Lower leg skin (tissue), 3 donors: ENCODE measurements at regions not wholly inside any gene's neighbourhood (a gene's known extent, or its start where the extent isn't known, plus 50 kb on each side); places are given as distances from the start of the nearest gene placed in this dataset.

Experiments
- POLR2A ChIP-seq, 2 donors: fragments of 450-650 bp; IDR thresholded peaks; one replicate each; pipeline ENCODE4 v1.6.1; 2016 to 2017; ENCODE audit warnings: antibody characterized with exemption in 2 of 2, mild to moderate bottlenecking in 1 of 2, moderate library complexity in 1 of 2
- TF ChIP-seq, protein P1 (sequence below), 3 donors: fragments of 450-650 bp; IDR thresholded peaks; one replicate each; pipeline ENCODE4 v1.5.1; 2016; ENCODE audit warnings: antibody characterized with exemption in 3 of 3, mild to moderate bottlenecking in 3 of 3, moderate library complexity in 2 of 3

DNA sequence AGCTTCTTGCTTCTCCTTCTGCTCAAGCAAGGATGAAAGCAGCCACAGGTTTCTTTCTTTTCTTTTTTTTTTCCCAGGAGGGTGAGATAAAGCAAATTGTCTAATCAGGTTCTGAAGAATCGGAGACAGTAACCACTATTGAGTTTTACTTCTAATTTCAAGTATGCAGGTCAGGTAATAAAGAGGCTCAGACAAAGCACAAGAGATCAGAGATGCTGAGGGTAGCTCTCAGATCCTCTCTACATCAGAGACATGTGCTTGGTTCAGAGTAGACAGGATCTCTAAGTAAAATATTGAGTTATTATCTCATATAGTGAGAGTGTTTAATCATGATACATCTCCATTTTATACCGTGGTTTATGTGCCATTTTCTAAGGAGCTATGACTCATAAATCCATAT is 168.5 kb downstream of the NFKBIZ start:
- TF ChIP-seq, protein P1, sequence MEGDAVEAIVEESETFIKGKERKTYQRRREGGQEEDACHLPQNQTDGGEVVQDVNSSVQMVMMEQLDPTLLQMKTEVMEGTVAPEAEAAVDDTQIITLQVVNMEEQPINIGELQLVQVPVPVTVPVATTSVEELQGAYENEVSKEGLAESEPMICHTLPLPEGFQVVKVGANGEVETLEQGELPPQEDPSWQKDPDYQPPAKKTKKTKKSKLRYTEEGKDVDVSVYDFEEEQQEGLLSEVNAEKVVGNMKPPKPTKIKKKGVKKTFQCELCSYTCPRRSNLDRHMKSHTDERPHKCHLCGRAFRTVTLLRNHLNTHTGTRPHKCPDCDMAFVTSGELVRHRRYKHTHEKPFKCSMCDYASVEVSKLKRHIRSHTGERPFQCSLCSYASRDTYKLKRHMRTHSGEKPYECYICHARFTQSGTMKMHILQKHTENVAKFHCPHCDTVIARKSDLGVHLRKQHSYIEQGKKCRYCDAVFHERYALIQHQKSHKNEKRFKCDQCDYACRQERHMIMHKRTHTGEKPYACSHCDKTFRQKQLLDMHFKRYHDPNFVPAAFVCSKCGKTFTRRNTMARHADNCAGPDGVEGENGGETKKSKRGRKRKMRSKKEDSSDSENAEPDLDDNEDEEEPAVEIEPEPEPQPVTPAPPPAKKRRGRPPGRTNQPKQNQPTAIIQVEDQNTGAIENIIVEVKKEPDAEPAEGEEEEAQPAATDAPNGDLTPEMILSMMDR (IDR thresholded peaks at IDR 0.05): no peak
- no peak for TF ChIP-seq POLR2A (IDR thresholded peaks at IDR 0.05)
